ENCODE measurements at regions not wholly inside any gene's neighbourhood (a gene's known extent, or its start where the extent isn't known, plus 50 kb on each side); places are given as distances from the start of the nearest gene placed in this dataset.
"Not testable (repeated sequence)": the region's sequence is repeated elsewhere in the genome, so short reads cannot be mapped to it uniquely, and the experiment has no call there.

- no peak for DNase-seq
These were observed 2471.7 kb downstream of the ARAP2 start for GRCh38 chr4:33772582-33772981.

- DNase-seq = no peak
These were observed 2463.1 kb downstream of the ARAP2 start for GRCh38 chr4:33780952-33781791.

GRCh38 chr4:33785843-33786242 lies 2458.5 kb downstream of the ARAP2 start:
- no peak for DNase-seq

GRCh38 chr4:33802578-33802977 lies 2441.7 kb downstream of the ARAP2 start:
- no peak for DNase-seq

GRCh38 chr4:33825685-33826084 lies 2418.6 kb downstream of the ARAP2 start:
- DNase-seq = no peak

- DNase-seq = not testable (repeated sequence)
These were observed 2415.0 kb downstream of the ARAP2 start for GRCh38 chr4:33829356-33829755.

GRCh38 chr4:33831442-33832066 lies 2412.8 kb downstream of the ARAP2 start:
- DNase-seq = no peak

GRCh38 chr4:33835764-33836163 lies 2408.6 kb downstream of the ARAP2 start:
- DNase-seq = not testable (repeated sequence)

- DNase-seq = no peak
These were observed 2407.1 kb downstream of the ARAP2 start for GRCh38 chr4:33837043-33837838.

- DNase-seq = no peak
These were observed 2403.2 kb downstream of the ARAP2 start for GRCh38 chr4:33841120-33841519.

- DNase-seq = no peak
These were observed 2393.9 kb downstream of the ARAP2 start for GRCh38 chr4:33850371-33850902.

GRCh38 chr4:33853670-33854069 lies 2390.6 kb downstream of the ARAP2 start:
- DNase-seq = not testable (repeated sequence)

- DNase-seq = no peak
These were observed 2379.9 kb downstream of the ARAP2 start for GRCh38 chr4:33864290-33864859.

- no peak for DNase-seq
These were observed 2370.5 kb downstream of the ARAP2 start for GRCh38 chr4:33873791-33874190.

- no peak for DNase-seq
These were observed 2365.6 kb downstream of the ARAP2 start for GRCh38 chr4:33878710-33879109.

- DNase-seq = no peak
These were observed 2363.1 kb downstream of the ARAP2 start for GRCh38 chr4:33881176-33881575.

GRCh38 chr4:33882246-33882990 lies 2361.9 kb downstream of the ARAP2 start:
- DNase-seq = no peak

- no peak for DNase-seq
These were observed 2361.2 kb downstream of the ARAP2 start for GRCh38 chr4:33883111-33883510.

- no peak for DNase-seq
These were observed 2358.0 kb downstream of the ARAP2 start for GRCh38 chr4:33886356-33886755.

GRCh38 chr4:33890841-33891240 lies 2353.5 kb downstream of the ARAP2 start:
- DNase-seq = no peak

- DNase-seq = no peak
These were observed 2332.4 kb downstream of the ARAP2 start for GRCh38 chr4:33911959-33912358.

GRCh38 chr4:33914386-33914785 lies 2329.9 kb downstream of the ARAP2 start:
- no peak for DNase-seq

All from NCI-H774 (cell line).